ENCODE measurements at regions not wholly inside any gene's neighbourhood (a gene's known extent, or its start where the extent isn't known, plus 50 kb on each side); places are given as distances from the start of the nearest gene placed in this dataset.

GRCh38 chr11:91796999-91797398, 427.6 kb upstream of the FAT3 start:
- no peaks in the 10 kb centered on the region for H3K4me1 ChIP-seq (ENCODE audit: control insufficient read depth, insufficient read depth, low read length)
- POLR2A ChIA-PET: no interaction called here
- H3K27me3 ChIP-seq (ENCODE audit: control insufficient read depth, insufficient read depth, low read length): no peaks in the 10 kb centered on the region
- no peak overlapping the region for H3K27ac ChIP-seq (ENCODE audit: low read length)
- no peak for TF ChIP-seq POLR2AphosphoS5 (IDR thresholded peaks at IDR 0.05; ENCODE audit: low read depth, low read length)
- TF ChIP-seq, protein P1, sequence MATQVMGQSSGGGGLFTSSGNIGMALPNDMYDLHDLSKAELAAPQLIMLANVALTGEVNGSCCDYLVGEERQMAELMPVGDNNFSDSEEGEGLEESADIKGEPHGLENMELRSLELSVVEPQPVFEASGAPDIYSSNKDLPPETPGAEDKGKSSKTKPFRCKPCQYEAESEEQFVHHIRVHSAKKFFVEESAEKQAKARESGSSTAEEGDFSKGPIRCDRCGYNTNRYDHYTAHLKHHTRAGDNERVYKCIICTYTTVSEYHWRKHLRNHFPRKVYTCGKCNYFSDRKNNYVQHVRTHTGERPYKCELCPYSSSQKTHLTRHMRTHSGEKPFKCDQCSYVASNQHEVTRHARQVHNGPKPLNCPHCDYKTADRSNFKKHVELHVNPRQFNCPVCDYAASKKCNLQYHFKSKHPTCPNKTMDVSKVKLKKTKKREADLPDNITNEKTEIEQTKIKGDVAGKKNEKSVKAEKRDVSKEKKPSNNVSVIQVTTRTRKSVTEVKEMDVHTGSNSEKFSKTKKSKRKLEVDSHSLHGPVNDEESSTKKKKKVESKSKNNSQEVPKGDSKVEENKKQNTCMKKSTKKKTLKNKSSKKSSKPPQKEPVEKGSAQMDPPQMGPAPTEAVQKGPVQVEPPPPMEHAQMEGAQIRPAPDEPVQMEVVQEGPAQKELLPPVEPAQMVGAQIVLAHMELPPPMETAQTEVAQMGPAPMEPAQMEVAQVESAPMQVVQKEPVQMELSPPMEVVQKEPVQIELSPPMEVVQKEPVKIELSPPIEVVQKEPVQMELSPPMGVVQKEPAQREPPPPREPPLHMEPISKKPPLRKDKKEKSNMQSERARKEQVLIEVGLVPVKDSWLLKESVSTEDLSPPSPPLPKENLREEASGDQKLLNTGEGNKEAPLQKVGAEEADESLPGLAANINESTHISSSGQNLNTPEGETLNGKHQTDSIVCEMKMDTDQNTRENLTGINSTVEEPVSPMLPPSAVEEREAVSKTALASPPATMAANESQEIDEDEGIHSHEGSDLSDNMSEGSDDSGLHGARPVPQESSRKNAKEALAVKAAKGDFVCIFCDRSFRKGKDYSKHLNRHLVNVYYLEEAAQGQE (IDR thresholded peaks at IDR 0.05; ENCODE audit: insufficient read depth in 1 of 2, low read depth in 2 of 2, low read length in 1 of 2): no peak
- TF ChIP-seq, protein P2, sequence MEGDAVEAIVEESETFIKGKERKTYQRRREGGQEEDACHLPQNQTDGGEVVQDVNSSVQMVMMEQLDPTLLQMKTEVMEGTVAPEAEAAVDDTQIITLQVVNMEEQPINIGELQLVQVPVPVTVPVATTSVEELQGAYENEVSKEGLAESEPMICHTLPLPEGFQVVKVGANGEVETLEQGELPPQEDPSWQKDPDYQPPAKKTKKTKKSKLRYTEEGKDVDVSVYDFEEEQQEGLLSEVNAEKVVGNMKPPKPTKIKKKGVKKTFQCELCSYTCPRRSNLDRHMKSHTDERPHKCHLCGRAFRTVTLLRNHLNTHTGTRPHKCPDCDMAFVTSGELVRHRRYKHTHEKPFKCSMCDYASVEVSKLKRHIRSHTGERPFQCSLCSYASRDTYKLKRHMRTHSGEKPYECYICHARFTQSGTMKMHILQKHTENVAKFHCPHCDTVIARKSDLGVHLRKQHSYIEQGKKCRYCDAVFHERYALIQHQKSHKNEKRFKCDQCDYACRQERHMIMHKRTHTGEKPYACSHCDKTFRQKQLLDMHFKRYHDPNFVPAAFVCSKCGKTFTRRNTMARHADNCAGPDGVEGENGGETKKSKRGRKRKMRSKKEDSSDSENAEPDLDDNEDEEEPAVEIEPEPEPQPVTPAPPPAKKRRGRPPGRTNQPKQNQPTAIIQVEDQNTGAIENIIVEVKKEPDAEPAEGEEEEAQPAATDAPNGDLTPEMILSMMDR (IDR thresholded peaks at IDR 0.05): no peak
- no peak for TF ChIP-seq TCF7L2 (IDR thresholded peaks at IDR 0.05; ENCODE audit: low read depth, low read length)
- no peak for TF ChIP-seq SIN3A (IDR thresholded peaks at IDR 0.05; ENCODE audit: borderline replicate concordance, insufficient read depth, low read depth, low read length)
- ATAC-seq: no peak
- in situ Hi-C loops (cut with HindIII; ENCODE audit: low pct_unique_long_range_greater_than_20kb, low sequenced_read_pairs): no loop called here
- H3K4me3 ChIP-seq (ENCODE audit: low read depth in 2 of 2, low read length in 2 of 2): no peak overlapping the region
- BruUV-seq (replicated peaks): no TSS peak
- H3K36me3 ChIP-seq (ENCODE audit: control insufficient read depth, insufficient read depth, low read length): no peaks in the 10 kb centered on the region
- CTCF ChIA-PET: no interaction called here
- DNase-seq (ENCODE audit: low read depth, low spot score): no peak
- intact Hi-C loops (cut with micrococcal nuclease; ENCODE audit: unreplicated experiment): no loop called here
- no peaks in the 10 kb centered on the region for H3K9me3 ChIP-seq (ENCODE audit: control insufficient read depth, insufficient read depth, low read depth, low read length)

DNA sequence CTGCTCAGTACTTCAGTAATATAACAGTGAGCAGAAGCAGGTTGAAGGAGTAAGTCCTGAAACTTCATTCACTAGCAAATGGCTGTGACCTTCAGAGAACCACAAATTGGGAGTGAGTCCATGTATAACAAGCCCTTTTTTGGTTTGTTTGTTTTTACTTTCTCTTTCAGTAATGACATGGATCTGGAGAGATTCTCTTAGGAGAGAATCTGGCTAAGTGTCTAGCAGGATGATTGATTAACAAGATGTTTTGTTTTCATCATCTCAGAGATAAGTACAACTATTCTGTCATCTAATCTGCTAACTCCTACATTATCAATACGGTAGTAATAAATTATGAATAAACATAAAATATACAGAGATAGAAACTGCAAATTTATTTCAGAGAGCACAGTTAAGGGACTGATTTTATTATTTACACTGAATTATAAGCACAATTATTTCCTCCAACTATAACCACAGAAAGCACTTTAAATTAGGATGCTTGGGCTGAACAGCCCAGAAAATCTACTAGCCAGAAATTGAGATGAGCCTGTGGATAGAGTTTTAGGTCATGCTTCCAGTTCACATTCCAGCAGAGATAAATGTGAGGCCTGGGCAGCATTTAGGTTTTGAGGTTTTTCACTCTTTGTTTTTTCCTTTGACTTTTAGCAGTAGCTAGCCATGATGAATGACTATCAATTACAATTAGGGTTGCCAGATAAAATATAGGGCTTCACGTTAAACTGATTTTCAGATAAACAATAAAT, 429.3 kb upstream of the FAT3 start:
- Histone ChIP-seq H3K36me3 (ENCODE audit: control insufficient read depth, insufficient read depth, low read length) (no peaks in the 10 kb centered on the region), H3K4me3 (ENCODE audit: low read depth in 2 of 2, low read length in 2 of 2) (no peak overlapping the region), H3K27me3 (ENCODE audit: control insufficient read depth, insufficient read depth, low read length) (no peaks in the 10 kb centered on the region), H3K27ac (ENCODE audit: low read length) (no peak overlapping the region), H3K4me1 (ENCODE audit: control insufficient read depth, insufficient read depth, low read length) (no peaks in the 10 kb centered on the region), H3K9me3 (ENCODE audit: control insufficient read depth, insufficient read depth, low read depth, low read length) (no peaks in the 10 kb centered on the region)
- TF ChIP-seq, protein P2 (IDR thresholded peaks at IDR 0.05): no peak
- TF ChIP-seq SIN3A (IDR thresholded peaks at IDR 0.05; ENCODE audit: borderline replicate concordance, insufficient read depth, low read depth, low read length) (no peak), POLR2AphosphoS5 (IDR thresholded peaks at IDR 0.05; ENCODE audit: low read depth, low read length) (no peak), TCF7L2 (IDR thresholded peaks at IDR 0.05; ENCODE audit: low read depth, low read length) (no peak)
- TF ChIP-seq, protein P1 (IDR thresholded peaks at IDR 0.05; ENCODE audit: insufficient read depth in 1 of 2, low read depth in 2 of 2, low read length in 1 of 2): no peak
- no peak for DNase-seq (ENCODE audit: low read depth, low spot score)
- ChIA-PET POLR2A (no interaction called here), CTCF (no interaction called here)
- intact Hi-C loops (cut with micrococcal nuclease; ENCODE audit: unreplicated experiment) (no loop called here), in situ Hi-C loops (cut with HindIII; ENCODE audit: low pct_unique_long_range_greater_than_20kb, low sequenced_read_pairs) (no loop called here)
- no peak for ATAC-seq
- no TSS peak for BruUV-seq (replicated peaks)
